MM.1S (cell line): ENCODE measurements at regions not wholly inside any gene's neighbourhood (a gene's known extent, or its start where the extent isn't known, plus 50 kb on each side); places are given as distances from the start of the nearest gene placed in this dataset.

Source experiments
- DNase-seq: peaks from one replicate; pipeline ENCODE4 v3.0.0-alpha.2; 2015
- H2AFZ ChIP-seq: fragments of 300-600 bp; sonication (generic); 2 replicates; pipeline ENCODE4 v1.6.0; 2016; ENCODE audit warnings: antibody characterized with exemption, low read length
- H3F3A ChIP-seq: fragments of 300-600 bp; sonication (generic); 2 replicates; pipeline ENCODE4 v1.6.1; 2016; ENCODE audit warnings: mild to moderate bottlenecking, antibody characterized with exemption, low read length, moderate library complexity, mixed read lengths; ENCODE audit not compliant: insufficient read depth
- H3K27ac ChIP-seq: fragments of 300-600 bp; sonication (generic); 2 replicates; pipeline ENCODE4 v1.5.1; 2016; ENCODE audit warnings: mild to moderate bottlenecking, low read length
- H3K27me3 ChIP-seq: fragments of 300-600 bp; sonication (generic); replicated peaks from 2 replicates; pipeline ENCODE4 v1.6.0; 2016; ENCODE audit warnings: low read length; ENCODE audit not compliant: insufficient read depth
- H3K36me3 ChIP-seq: fragments of 300-600 bp; sonication (generic); replicated peaks from 2 replicates; pipeline ENCODE4 v1.6.1; 2016; ENCODE audit warnings: mild to moderate bottlenecking, low read length, mixed read lengths; ENCODE audit not compliant: insufficient read depth
- H3K4me1 ChIP-seq: fragments of 300-600 bp; sonication (generic); 2 replicates; pipeline ENCODE4 v1.6.1; 2016; ENCODE audit warnings: low read length, mixed read lengths
- H3K4me2 ChIP-seq: fragments of 300-600 bp; sonication (generic); 2 replicates; pipeline ENCODE4 v1.6.0; 2016; ENCODE audit warnings: low read depth, low read length
- H3K4me3 ChIP-seq: fragments of 300-600 bp; sonication (generic); 2 replicates; pipeline ENCODE4 v1.5.1; 2016; ENCODE audit warnings: low read length, mixed read lengths
- H3K79me2 ChIP-seq: fragments of 300-600 bp; sonication (generic); 2 replicates; pipeline ENCODE4 v1.6.1; 2016; ENCODE audit warnings: mixed run types, low read length, mixed read lengths
- H3K9ac ChIP-seq: fragments of 300-600 bp; sonication (generic); 2 replicates; pipeline ENCODE4 v1.6.1; 2016; ENCODE audit warnings: low read length, mixed read lengths
- H3K9me2 ChIP-seq: fragments of 300-600 bp; sonication (generic); replicated peaks from 2 replicates; pipeline ENCODE4 v1.6.1; 2016; ENCODE audit warnings: mild to moderate bottlenecking, low read length, mixed read lengths; ENCODE audit not compliant: insufficient read depth
- H3K9me3 ChIP-seq: fragments of 300-600 bp; sonication (generic); replicated peaks from 2 replicates; pipeline ENCODE4 v1.6.1; 2016; ENCODE audit warnings: mild to moderate bottlenecking, low read length, mixed read lengths; ENCODE audit not compliant: insufficient read depth
- H4K20me1 ChIP-seq: fragments of 300-600 bp; sonication (generic); 2 replicates; pipeline ENCODE4 v1.6.1; 2016; ENCODE audit warnings: mild to moderate bottlenecking, low read length, moderate library complexity, mixed read lengths; ENCODE audit not compliant: insufficient read depth
- CTCF ChIP-seq: fragments of 300-600 bp; sonication (generic); IDR thresholded peaks from 2 replicates; pipeline ENCODE4 v1.5.1; 2016; ENCODE audit warnings: antibody characterized with exemption, low read length, mixed read lengths
- EZH2 ChIP-seq: fragments of 300-600 bp; sonication (generic); optimal IDR thresholded peaks from 2 replicates; pipeline ENCODE3; 2017; ENCODE audit warnings: low read depth, mild to moderate bottlenecking, antibody characterized with exemption, low read length, mixed read lengths
- EZH2phosphoT487 ChIP-seq: fragments of 300-600 bp; sonication (generic); IDR thresholded peaks from 2 replicates; pipeline ENCODE4 v1.6.1; 2018; ENCODE audit warnings: antibody characterized with exemption, low read length

DNA sequence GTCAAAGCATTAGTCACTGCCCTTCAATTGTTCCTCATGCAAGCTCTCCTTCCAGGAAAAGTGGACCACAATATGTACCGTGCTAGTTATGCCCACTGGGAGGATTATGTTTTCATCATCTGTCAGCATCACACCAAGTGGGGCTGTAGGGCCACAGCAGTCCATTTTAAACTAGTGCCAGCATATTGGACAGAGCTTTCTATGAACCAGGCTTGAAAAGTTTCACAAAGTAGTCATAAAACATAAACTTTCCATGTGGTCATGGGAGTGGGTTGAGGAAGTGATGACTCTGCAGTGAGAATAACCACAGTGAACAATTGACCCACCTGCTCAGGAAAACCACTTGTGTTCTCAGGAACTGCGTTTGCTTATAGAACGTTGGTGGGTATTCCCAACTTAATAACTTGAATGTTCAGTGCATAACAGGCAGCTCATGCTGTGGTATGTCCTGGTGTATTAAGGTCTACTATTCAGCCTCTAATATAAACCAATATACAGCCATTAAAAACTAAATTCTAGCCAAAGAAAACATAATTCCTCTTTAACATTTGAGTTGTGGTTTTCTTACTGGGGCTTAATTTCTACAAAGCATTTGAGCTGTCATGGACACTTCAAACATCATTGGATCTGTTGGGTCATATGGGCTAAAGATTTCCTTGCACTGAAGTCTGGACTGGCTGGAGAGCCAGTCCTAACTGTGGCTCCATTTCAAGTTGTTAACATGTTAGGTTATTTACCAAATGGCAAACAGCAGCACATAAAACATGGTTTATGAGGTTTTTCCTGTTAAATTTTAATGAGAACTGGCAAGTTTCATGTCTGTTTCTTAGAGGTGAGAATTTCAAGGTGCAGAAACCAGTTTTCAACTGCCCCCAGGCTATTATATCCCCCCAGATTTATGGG lies 274.1 kb downstream of the OTOL1 start:
- peak overlapping the region; percentile 48 for H3K4me2 ChIP-seq
- no peaks in the 10 kb centered on the region for H3K79me2 ChIP-seq
- H3K36me3 ChIP-seq, result no peaks in the 10 kb centered on the region
- peak overlapping the region; percentile 63 for H3K9ac ChIP-seq
- peak overlapping the region; percentile 93 for H3K27ac ChIP-seq
- peak overlapping the region; percentile 29 for H2AFZ ChIP-seq
- H3K9me2 ChIP-seq, result no peaks in the 10 kb centered on the region
- H3K4me1 ChIP-seq, result peaks cover 52% of the 10 kb centered on the region
- H3F3A ChIP-seq, result peaks cover 31% of the 10 kb centered on the region
- H3K4me3 ChIP-seq, result peak overlapping the region; percentile 27; the same call in 1 of the 2 replicates
- DNase-seq, result peak; percentile 100
- TF ChIP-seq CTCF (peak; percentile 30), EZH2 (no peak), EZH2phosphoT487 (no peak)
- no peaks in the 10 kb centered on the region for H4K20me1 ChIP-seq
- H3K27me3 ChIP-seq, result no peaks in the 10 kb centered on the region
- H3K9me3 ChIP-seq, result no peaks in the 10 kb centered on the region

DNA sequence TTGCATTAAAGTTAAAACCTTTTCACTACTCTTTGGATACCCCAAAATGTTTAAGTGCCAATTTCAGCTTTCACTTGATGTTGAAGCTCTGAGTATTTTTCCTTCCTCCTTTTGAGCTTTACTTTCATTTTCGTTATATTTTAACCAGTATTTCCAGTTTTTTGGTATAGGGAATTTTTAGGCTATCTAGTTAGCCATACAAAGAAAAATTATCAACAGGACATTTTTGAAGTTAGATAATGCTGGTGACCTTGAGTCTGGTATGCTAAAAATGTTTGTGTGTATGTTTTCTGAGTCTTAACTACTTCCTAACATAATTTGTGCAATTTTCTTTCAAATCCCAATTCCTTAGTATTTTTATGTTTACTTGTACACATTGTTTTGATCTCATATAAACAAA lies 284.8 kb downstream of the OTOL1 start:
- peaks cover 6% of the 10 kb centered on the region for H3K4me1 ChIP-seq
- H3K9ac ChIP-seq, result peak overlapping the region; percentile 5; the same call in 1 of the 2 replicates
- H3K9me2 ChIP-seq, result no peaks in the 10 kb centered on the region
- H3K4me3 ChIP-seq, result peak overlapping the region; percentile 21
- H3K27me3 ChIP-seq, result no peaks in the 10 kb centered on the region
- H3F3A ChIP-seq, result no peaks in the 10 kb centered on the region
- no peaks in the 10 kb centered on the region for H3K36me3 ChIP-seq
- H3K27ac ChIP-seq, result peak overlapping the region; percentile 3; the same call in 1 of the 2 replicates
- peak; percentile 27 for DNase-seq
- H2AFZ ChIP-seq, result peak overlapping the region; percentile 34
- peak overlapping the region; percentile 70 for H3K4me2 ChIP-seq
- TF ChIP-seq EZH2, result no peak
- no peaks in the 10 kb centered on the region for H3K9me3 ChIP-seq
- no peaks in the 10 kb centered on the region for H3K79me2 ChIP-seq
- no peaks in the 10 kb centered on the region for H4K20me1 ChIP-seq

GRCh38 chr3:161793194-161793930 lies 296.8 kb downstream of the OTOL1 start:
- Histone ChIP-seq H3K27me3 (no peaks in the 10 kb centered on the region), H3K79me2 (no peaks in the 10 kb centered on the region), H3K4me1 (peaks cover 12% of the 10 kb centered on the region), H3K4me3 (no peak overlapping the region), H3K9me3 (no peaks in the 10 kb centered on the region), H2AFZ (no peak overlapping the region), H3K4me2 (no peak overlapping the region), H3K9me2 (no peaks in the 10 kb centered on the region), H3K9ac (no peak overlapping the region), H4K20me1 (no peaks in the 10 kb centered on the region), H3F3A (no peaks in the 10 kb centered on the region), H3K27ac (no peak overlapping the region), H3K36me3 (no peaks in the 10 kb centered on the region)
- TF ChIP-seq CTCF (no peak), EZH2 (no peak), EZH2phosphoT487 (no peak)
- DNase-seq, result no peak
